AG04449 (cell line): ENCODE measurements at regions not wholly inside any gene's neighbourhood (a gene's known extent, or its start where the extent isn't known, plus 50 kb on each side); places are given as distances from the start of the nearest gene placed in this dataset.

ENCODE experiments used
- CTCF ChIA-PET: fragments of 350-600 bp; formaldehyde crosslinking; extraction: SDS; loops from one replicate; lab custom pipeline; 2021; ENCODE audit warnings: antibody characterized with exemption; lab: Yijun Ruan, JAX
- POLR2A ChIA-PET: fragments of 400-600, 350-600 bp; formaldehyde crosslinking; extraction: SDS; loops from one replicate; lab custom pipeline; 2020; ENCODE audit warnings: antibody characterized with exemption, inconsistent platforms; lab: Yijun Ruan, JAX
- DNase-seq: peaks from one replicate; pipeline ENCODE4 v3.0.0-alpha.2; 2010; ENCODE audit warnings: low read depth, low spot score
- H3K4me3 ChIP-seq: 2 replicates; pipeline ENCODE4 v1.5.1; 2011; ENCODE audit warnings: low read depth, mild to moderate bottlenecking, control low read depth, low read length
- TF ChIP-seq, protein P1 (sequence below): IDR thresholded peaks from one replicate; pipeline ENCODE4 v1.5.1; 2011; ENCODE audit warnings: mild to moderate bottlenecking, moderate library complexity, low read length, control low read depth, inconsistent platforms; ENCODE audit not compliant: insufficient read depth; ENCODE audit errors: missing control alignments

DNA sequence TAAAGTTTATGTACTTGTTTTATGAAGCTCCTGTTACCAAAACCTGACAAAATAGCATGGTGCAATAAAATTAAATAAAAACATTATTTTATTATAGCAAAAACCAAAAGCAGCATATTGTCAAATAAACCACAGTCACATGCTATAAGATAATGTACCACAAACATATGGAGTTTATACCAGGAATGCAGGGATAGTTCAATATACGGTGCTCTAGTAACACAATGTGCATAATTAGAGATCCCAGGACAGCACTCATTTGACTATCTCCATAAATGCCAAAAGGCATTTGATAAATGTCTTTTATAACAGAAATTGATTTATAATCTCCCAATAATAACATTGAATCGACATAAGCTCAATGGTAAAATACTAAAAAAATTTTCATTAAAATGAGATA, 402.0 kb downstream of the RND3 start:
- TF ChIP-seq, protein P1, sequence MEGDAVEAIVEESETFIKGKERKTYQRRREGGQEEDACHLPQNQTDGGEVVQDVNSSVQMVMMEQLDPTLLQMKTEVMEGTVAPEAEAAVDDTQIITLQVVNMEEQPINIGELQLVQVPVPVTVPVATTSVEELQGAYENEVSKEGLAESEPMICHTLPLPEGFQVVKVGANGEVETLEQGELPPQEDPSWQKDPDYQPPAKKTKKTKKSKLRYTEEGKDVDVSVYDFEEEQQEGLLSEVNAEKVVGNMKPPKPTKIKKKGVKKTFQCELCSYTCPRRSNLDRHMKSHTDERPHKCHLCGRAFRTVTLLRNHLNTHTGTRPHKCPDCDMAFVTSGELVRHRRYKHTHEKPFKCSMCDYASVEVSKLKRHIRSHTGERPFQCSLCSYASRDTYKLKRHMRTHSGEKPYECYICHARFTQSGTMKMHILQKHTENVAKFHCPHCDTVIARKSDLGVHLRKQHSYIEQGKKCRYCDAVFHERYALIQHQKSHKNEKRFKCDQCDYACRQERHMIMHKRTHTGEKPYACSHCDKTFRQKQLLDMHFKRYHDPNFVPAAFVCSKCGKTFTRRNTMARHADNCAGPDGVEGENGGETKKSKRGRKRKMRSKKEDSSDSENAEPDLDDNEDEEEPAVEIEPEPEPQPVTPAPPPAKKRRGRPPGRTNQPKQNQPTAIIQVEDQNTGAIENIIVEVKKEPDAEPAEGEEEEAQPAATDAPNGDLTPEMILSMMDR: no peak
- ChIA-PET CTCF (interaction anchor here (0.9 to 1.7 kb wide), 3 partner anchors 13 to 58 kb away, joined by 3 to 6 read pairs (median 3); no protein-coding TSS in a partner anchor), POLR2A (no interaction called here)
- no peak overlapping the region for H3K4me3 ChIP-seq
- no peak for DNase-seq

DNA sequence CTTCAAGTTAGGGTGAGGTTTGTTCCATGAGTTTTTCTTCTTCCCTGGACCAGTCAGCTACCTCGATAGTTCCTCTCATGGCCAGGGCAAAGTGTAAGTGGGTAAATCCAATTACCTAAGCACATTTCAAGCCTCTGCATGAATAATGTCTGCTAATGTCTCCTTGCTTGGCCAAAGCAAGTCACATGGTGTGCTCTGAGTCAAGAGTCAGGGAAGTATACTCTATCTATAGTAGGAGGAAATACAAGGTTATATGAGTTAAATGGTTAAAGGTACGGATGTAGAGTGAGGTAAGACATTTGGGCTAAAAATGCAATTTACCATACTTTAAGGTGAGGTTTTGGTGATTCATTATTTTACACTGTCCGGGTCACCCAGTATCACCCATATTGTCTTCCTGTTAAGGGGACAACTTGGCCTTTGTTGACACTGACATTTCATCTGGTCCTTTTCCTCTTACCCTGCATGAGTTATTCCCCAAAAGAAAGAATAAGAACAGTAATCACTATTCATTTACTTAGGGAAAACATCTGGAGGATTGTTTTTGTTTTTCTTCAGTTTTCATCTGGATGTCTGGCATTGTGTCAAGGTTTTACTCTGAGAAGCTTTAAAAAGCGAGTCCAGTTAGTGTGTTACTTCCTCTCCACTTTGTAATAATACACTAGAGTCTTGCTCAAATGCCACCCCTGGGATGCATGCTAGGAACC, 405.5 kb downstream of the RND3 start:
- CTCF ChIA-PET: interaction anchor here (1.0 kb wide), 1 partner anchor 13 kb away, joined by 3 read pairs; no protein-coding TSS in a partner anchor
- no peak for DNase-seq
- no peak overlapping the region for H3K4me3 ChIP-seq
- TF ChIP-seq, protein P1: no peak
- POLR2A ChIA-PET: no interaction called here

DNA sequence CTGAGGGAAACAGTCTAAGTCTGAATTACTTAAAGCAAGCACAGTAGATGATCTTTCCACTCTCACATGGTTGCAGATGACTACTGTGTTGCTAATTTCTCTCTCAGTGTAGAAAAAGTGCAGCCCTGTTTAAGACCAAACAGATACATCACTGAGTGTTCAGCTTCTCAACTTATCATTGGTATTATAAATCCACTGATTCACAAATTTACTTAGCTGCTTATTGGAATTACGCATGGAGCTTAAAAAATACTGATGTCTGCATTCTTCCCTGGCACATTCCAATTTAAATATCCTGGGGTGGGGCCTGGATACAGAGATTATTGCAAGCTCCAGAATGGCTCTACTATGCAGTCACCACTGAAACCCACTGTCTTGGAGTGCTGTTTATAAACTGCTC, 411.2 kb downstream of the RND3 start:
- peak; percentile 38 for DNase-seq

DNA sequence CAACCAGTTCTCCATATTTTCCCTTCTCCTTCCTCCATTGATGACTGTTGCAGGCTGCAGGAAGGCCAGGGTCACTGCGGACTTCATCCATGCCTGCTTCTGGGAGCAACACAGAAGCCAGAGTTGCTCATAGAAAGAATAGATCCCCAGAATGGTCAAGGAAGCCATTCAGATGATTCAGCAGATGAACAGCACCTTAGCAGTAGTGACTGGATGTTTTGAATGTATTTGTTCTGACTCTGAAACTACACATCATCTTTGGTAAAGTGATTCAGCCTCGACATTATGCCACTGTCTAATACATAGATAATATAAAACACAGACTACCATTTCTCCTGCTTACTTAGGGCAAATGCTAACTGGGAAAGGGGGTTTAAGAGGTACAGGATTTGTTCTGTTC, 411.6 kb downstream of the RND3 start:
- ChIA-PET CTCF (no interaction called here), POLR2A (interaction anchor here (0.8 to 0.9 kb wide), 2 partner anchors 67 to 409 kb away, joined by 3 read pairs; no protein-coding TSS in a partner anchor)
- peak; percentile 42 for DNase-seq
- H3K4me3 ChIP-seq: no peak overlapping the region
- TF ChIP-seq, protein P1: no peak

More for the DNA sequence above, 411.2 kb downstream of the RND3 start:
- CTCF ChIA-PET: interaction anchor here (0.6 kb wide), 1 partner anchor 116 kb away, joined by 3 read pairs; no protein-coding TSS in a partner anchor
- TF ChIP-seq, protein P1: no peak
- POLR2A ChIA-PET: interaction anchor here (0.8 to 0.9 kb wide), 3 partner anchors 66 to 409 kb away, joined by 3 read pairs; no protein-coding TSS in a partner anchor
- no peak overlapping the region for H3K4me3 ChIP-seq

DNA sequence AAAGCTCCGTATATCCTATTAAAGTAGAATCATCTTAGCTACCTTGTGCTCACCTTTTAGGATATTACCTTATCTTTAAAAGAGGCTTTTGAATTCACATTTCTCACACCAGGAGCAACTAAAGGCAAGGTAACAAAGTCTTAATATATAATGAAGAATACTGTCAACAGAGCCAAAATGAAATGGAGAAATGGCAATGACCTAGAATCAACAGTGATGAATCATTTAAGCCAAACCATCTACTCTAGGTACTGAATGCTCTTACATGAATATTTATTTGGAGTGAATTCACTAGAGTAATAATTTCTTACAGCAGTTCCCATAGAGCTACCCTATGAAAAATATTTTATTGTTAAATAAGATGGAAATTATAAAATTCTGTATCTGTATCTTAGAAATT, 421.0 kb downstream of the RND3 start:
- TF ChIP-seq, protein P1: no peak
- DNase-seq: no peak
- POLR2A ChIA-PET: no interaction called here
- CTCF ChIA-PET: no interaction called here
- no peak overlapping the region for H3K4me3 ChIP-seq

DNA sequence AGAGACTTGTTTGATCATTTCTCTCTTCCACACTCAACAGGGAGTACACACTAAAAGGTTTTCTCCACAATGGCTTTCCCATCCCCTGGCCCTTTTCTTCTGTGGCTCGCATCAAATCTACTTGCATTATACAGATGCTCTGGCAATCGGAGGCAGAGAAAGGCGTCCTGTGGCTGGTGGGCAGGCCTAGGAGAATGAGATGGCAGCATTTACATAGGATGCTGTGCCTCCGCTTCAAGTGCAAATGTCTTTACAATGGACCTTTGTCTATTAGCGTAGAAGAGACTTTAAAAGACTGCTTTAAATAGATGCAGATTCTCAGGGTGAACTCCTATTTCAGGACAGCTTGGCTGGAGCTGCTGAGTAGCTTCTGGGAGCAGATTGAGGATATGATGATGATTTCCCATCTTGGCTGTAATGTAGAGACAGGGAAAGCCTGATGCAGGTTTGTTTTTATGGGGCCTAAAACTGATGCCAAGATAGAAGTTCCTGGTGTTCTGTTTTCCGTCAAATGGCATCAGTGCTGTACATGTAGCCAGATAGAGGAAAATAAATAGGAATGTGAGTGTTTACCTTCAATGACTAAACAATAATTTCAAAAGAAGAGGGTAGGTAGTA, 423.4 kb downstream of the RND3 start:
- CTCF ChIA-PET: no interaction called here
- no peak overlapping the region for H3K4me3 ChIP-seq
- POLR2A ChIA-PET: no interaction called here
- DNase-seq: no peak
- TF ChIP-seq, protein P1: no peak
